ENCODE measurements at regions not wholly inside any gene's neighbourhood (a gene's known extent, or its start where the extent isn't known, plus 50 kb on each side); places are given as distances from the start of the nearest gene placed in this dataset.

GRCh38 chr16:9516444-9516843 is 425.0 kb downstream of the HAPSTR1 start:
- TF ChIP-seq CBX5 (IDR thresholded peaks at IDR 0.05; ENCODE audit: borderline replicate concordance, low read depth) (no peak), FOXJ3 (CRISPR knock-in tag; IDR thresholded peaks at IDR 0.05) (no peak), ZHX1 (conservative IDR thresholded peaks at IDR 0.05; ENCODE audit: low read length) (no peak)
